Tibial nerve (tissue), 4 donors: ENCODE measurements at regions not wholly inside any gene's neighbourhood (a gene's known extent, or its start where the extent isn't known, plus 50 kb on each side); places are given as distances from the start of the nearest gene placed in this dataset.

Experiments used
- DNase-seq, 2 donors: peaks; one replicate each; pipeline ENCODE4 v3.0.0-alpha.2; 2019; ENCODE audit warnings: low spot score in 2 of 2
- H3K27ac ChIP-seq, 4 donors: fragments of 200-600 bp; sonication (generic) in 3 of 4; one replicate each; pipeline ENCODE4 v1.5.1; 2017 to 2019; ENCODE audit warnings: mild to moderate bottlenecking in 1 of 4
- H3K27me3 ChIP-seq, 2 donors: fragments of 200-600 bp; sonication (generic) in 1 of 2; one replicate each; pipeline versions ENCODE4 v1.5.1 to v1.6.0; 2017 to 2019
- H3K36me3 ChIP-seq, 3 donors: fragments of 200-600 bp; sonication (generic); one replicate each; pipeline ENCODE4 v1.5.1; 2018 to 2019
- H3K4me1 ChIP-seq, 4 donors: fragments of 200-600 bp; sonication (generic) in 3 of 4; one replicate each; pipeline ENCODE4 v1.5.1; 2017 to 2019
- H3K4me3 ChIP-seq, 4 donors: fragments of 200-600 bp; sonication (generic) in 3 of 4; one replicate each; pipeline ENCODE4 v1.5.1; 2017 to 2019; ENCODE audit warnings: mild to moderate bottlenecking in 1 of 4, moderate library complexity in 1 of 4
- H3K9me3 ChIP-seq, 4 donors: fragments of 200-600 bp; sonication (generic) in 3 of 4; one replicate each; pipeline ENCODE4 v1.5.1; 2017 to 2019
- CTCF ChIP-seq, 5 experiments: fragments of 200-600 bp in 3 of 5; fragments of 450-650 bp in 2 of 5; sonication (generic) in 3 of 5; IDR thresholded peaks; one replicate each; pipeline ENCODE4 v1.5.1; 2016 to 2019; ENCODE audit warnings: antibody characterized with exemption in 5 of 5, mild to moderate bottlenecking in 3 of 5, moderate library complexity in 2 of 5
- EP300 ChIP-seq, 2 donors: sonication (generic); formaldehyde crosslinking; IDR thresholded peaks; one replicate each; pipeline ENCODE4 v1.6.1; 2017; ENCODE audit warnings: antibody characterized with exemption in 2 of 2, mild to moderate bottlenecking in 1 of 2
- POLR2A ChIP-seq, 2 donors: fragments of 450-650 bp; IDR thresholded peaks; one replicate each; pipeline ENCODE4 v1.6.1; 2017; ENCODE audit warnings: antibody characterized with exemption in 2 of 2, mild to moderate bottlenecking in 2 of 2, moderate library complexity in 2 of 2
- WGBS, 2 donors: methylation state at CpG; one replicate each; pipeline ENCODE4 v1.1.5; 2018; 5-methylcytosine and 5-hydroxymethylcytosine counted together

GRCh38 chr10:29828956-29829355 lies 194.2 kb upstream of the SVIL start:
- TF ChIP-seq CTCF (IDR thresholded peaks at IDR 0.05) (no peak), EP300 (IDR thresholded peaks at IDR 0.05) (no peak), POLR2A (IDR thresholded peaks at IDR 0.05) (no peak)
- no peak overlapping the region for H3K4me3 ChIP-seq
- H3K9me3 ChIP-seq = peaks cover 0 to 15% (median 0%) of the 10 kb centered on the region in 4 donors
- no peaks in the 10 kb centered on the region for H3K27me3 ChIP-seq
- DNase-seq = no peak
- peaks cover 0 to 9% (median 0%) of the 10 kb centered on the region in 4 donors for H3K4me1 ChIP-seq
- H3K27ac ChIP-seq = no peak overlapping the region
- 83 to 86% methylated on average over 3 of the region's 3 CpGs for WGBS, 2 donors
- H3K36me3 ChIP-seq = no peaks in the 10 kb centered on the region

DNA sequence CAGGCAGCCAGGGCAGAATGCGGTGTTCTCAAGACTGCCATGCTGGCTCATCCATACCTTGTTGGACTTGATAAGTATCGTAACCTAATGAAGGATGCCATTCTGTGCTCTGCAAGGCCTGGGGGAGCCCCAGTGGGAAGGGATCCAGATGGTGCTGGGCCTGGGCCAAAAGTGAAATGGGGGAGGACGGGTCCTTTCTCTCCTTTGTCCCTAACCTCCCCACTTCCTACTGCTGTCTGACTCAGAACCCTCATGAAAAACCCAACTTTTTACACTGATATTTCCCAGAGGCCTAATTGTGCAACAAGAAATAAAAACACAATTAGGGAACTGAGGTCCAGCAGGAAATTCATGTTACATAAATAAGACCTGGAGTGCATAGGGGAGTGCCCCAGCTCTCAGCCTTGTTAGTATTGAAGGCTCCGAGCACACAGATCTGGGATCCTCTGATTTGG lies 193.7 kb upstream of the SVIL start:
- 59 to 61% methylated on average over 4 of the region's 4 CpGs for WGBS, 2 donors
- H3K27ac ChIP-seq = no peak overlapping the region
- peaks cover 0 to 9% (median 0%) of the 10 kb centered on the region in 4 donors for H3K4me1 ChIP-seq
- peaks cover 0 to 15% (median 0%) of the 10 kb centered on the region in 4 donors for H3K9me3 ChIP-seq
- no peaks in the 10 kb centered on the region for H3K27me3 ChIP-seq
- TF ChIP-seq EP300 (IDR thresholded peaks at IDR 0.05) = no peak
- H3K36me3 ChIP-seq = no peaks in the 10 kb centered on the region
- no peak overlapping the region for H3K4me3 ChIP-seq
- DNase-seq = no peak

DNA sequence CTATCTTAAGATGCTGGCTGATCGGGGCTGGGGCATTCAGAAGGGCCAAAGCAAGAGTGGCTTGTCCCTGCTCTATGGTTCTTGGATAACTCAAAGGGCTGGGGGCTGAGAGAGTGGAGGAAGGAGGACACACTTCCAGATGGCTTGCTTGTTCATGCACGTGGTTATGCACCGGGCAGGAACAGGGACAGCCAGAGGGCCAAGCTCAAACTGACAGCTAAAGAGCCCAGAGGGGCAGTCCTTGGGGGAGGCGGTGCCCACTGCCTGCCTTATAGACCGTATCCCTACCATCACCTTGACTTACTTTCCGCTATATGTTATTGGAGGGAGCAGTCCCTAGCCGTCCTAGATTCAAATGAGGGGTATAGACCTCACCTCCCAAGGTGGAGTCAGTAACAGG lies 192.7 kb upstream of the SVIL start:
- peaks cover 0 to 15% (median 0%) of the 10 kb centered on the region in 4 donors for H3K9me3 ChIP-seq
- DNase-seq = no peak
- no peak overlapping the region for H3K27ac ChIP-seq
- H3K4me1 ChIP-seq = peaks cover 0 to 9% (median 0%) of the 10 kb centered on the region in 4 donors
- no peaks in the 10 kb centered on the region for H3K36me3 ChIP-seq
- H3K27me3 ChIP-seq = no peaks in the 10 kb centered on the region
- 88 to 94% methylated on average over 7 of the region's 7 CpGs for WGBS, 2 donors
- H3K4me3 ChIP-seq = no peak overlapping the region
- TF ChIP-seq EP300 (IDR thresholded peaks at IDR 0.05) = no peak
- no peak for TF ChIP-seq CTCF (IDR thresholded peaks at IDR 0.05)
- no peak for TF ChIP-seq POLR2A (IDR thresholded peaks at IDR 0.05)

- TF ChIP-seq EP300 (IDR thresholded peaks at IDR 0.05) (no peak), POLR2A (IDR thresholded peaks at IDR 0.05) (no peak), CTCF (IDR thresholded peaks at IDR 0.05) (no peak)
- WGBS, 2 donors = 69 to 81% methylated on average over 5 of the region's 5 CpGs
- H3K4me3 ChIP-seq = no peak overlapping the region
- H3K27ac ChIP-seq = no peak overlapping the region
- DNase-seq = no peak
- H3K4me1 ChIP-seq = peaks cover 0 to 9% (median 0%) of the 10 kb centered on the region in 4 donors
- no peaks in the 10 kb centered on the region for H3K27me3 ChIP-seq
- no peaks in the 10 kb centered on the region for H3K36me3 ChIP-seq
- peaks cover 0 to 15% (median 0%) of the 10 kb centered on the region in 4 donors for H3K9me3 ChIP-seq
Observed at GRCh38 chr10:29826801-29827450, 192.2 kb upstream of the SVIL start.

DNA sequence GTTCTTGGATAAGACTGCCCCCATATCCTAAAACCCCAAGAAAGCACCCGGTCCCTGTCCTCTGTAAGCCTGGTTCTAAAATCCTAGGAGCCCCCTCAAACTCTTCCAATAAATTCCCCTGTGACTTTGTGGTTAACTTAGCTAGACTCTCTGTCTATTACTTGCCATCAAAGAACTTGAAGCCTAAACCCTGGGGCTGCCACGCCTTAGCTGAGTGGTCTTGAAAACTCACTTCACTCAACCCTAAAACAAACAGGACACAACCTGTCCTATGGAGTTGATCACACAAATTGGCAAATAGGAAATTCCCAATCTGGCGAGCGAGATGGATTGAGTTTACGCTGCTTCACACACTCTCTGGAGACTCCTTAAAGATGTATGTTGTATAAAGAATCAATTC lies 191.4 kb upstream of the SVIL start:
- H3K4me1 ChIP-seq = peaks cover 0 to 9% (median 0%) of the 10 kb centered on the region in 4 donors
- WGBS, 2 donors = 90 to 93% methylated on average over 5 of the region's 5 CpGs
- DNase-seq = no peak
- no peaks in the 10 kb centered on the region for H3K27me3 ChIP-seq
- TF ChIP-seq CTCF (IDR thresholded peaks at IDR 0.05) = no peak
- TF ChIP-seq EP300 (IDR thresholded peaks at IDR 0.05) = no peak
- TF ChIP-seq POLR2A (IDR thresholded peaks at IDR 0.05) = no peak
- peaks cover 0 to 15% (median 0%) of the 10 kb centered on the region in 4 donors for H3K9me3 ChIP-seq
- H3K4me3 ChIP-seq = no peak overlapping the region
- H3K27ac ChIP-seq = no peak overlapping the region
- no peaks in the 10 kb centered on the region for H3K36me3 ChIP-seq
